ENCODE measurements at regions not wholly inside any gene's neighbourhood (a gene's known extent, or its start where the extent isn't known, plus 50 kb on each side); places are given as distances from the start of the nearest gene placed in this dataset.

- Histone ChIP-seq H3K9ac (ENCODE audit: insufficient read depth in 1 of 2, low read length in 2 of 2) (no peak overlapping the region), H3K9me3 (ENCODE audit: control insufficient read depth in 4 of 4, insufficient read depth in 3 of 4, low read length in 3 of 4) (no peaks in the 10 kb centered on the region), H3K36me3 (ENCODE audit: control insufficient read depth in 4 of 4, insufficient read depth in 4 of 4, low read length in 4 of 4) (peaks cover 0 to 16% (median 9%) of the 10 kb centered on the region in 4 donors), H3K27me3 (ENCODE audit: control insufficient read depth in 3 of 3, insufficient read depth in 3 of 3, low read length in 2 of 3) (no peaks in the 10 kb centered on the region), H3K4me1 (ENCODE audit: control insufficient read depth in 5 of 5, insufficient read depth in 5 of 5, low read length in 5 of 5) (no peaks in the 10 kb centered on the region), H3K4me3 (no peak overlapping the region), H3K27ac (ENCODE audit: low read depth in 1 of 2, low read length in 1 of 2) (no peak overlapping the region)
- no peak for ATAC-seq (ENCODE audit: insufficient read depth, low FRiP score)
- no peak for TF ChIP-seq CTCF (IDR thresholded peaks at IDR 0.05; ENCODE audit: control extremely low read depth, extremely low read depth)
- DNase-seq: no peak
- 79 to 91% methylated on average over 3 of the region's 3 CpGs for WGBS, 2 donors
Measured at GRCh38 chr12:100044266-100044665, 59.5 kb upstream of the ANKS1B start.

GRCh38 chr12:100043631-100044030 is 58.9 kb upstream of the ANKS1B start:
- no peak for TF ChIP-seq CTCF (IDR thresholded peaks at IDR 0.05; ENCODE audit: control extremely low read depth, extremely low read depth)
- no peak for DNase-seq

More at GRCh38 chr12:100043631-100044030, 58.9 kb upstream of the ANKS1B start:
- no peak for ATAC-seq (ENCODE audit: insufficient read depth, low FRiP score)
- Histone ChIP-seq H3K36me3 (ENCODE audit: control insufficient read depth in 4 of 4, insufficient read depth in 4 of 4, low read length in 4 of 4) (peaks cover 0 to 14% (median 9%) of the 10 kb centered on the region in 4 donors), H3K27me3 (ENCODE audit: control insufficient read depth in 3 of 3, insufficient read depth in 3 of 3, low read length in 2 of 3) (no peaks in the 10 kb centered on the region), H3K4me3 (no peak overlapping the region), H3K27ac (ENCODE audit: low read depth in 1 of 2, low read length in 1 of 2) (no peak overlapping the region), H3K4me1 (ENCODE audit: control insufficient read depth in 5 of 5, insufficient read depth in 5 of 5, low read length in 5 of 5) (no peaks in the 10 kb centered on the region), H3K9ac (ENCODE audit: insufficient read depth in 1 of 2, low read length in 2 of 2) (no peak overlapping the region), H3K9me3 (ENCODE audit: control insufficient read depth in 4 of 4, insufficient read depth in 3 of 4, low read length in 3 of 4) (no peaks in the 10 kb centered on the region)
